SK-N-SH treated with all-trans-retinoic acid at 6 μM for 48 hours (cell line): ENCODE measurements at regions not wholly inside any gene's neighbourhood (a gene's known extent, or its start where the extent isn't known, plus 50 kb on each side); places are given as distances from the start of the nearest gene placed in this dataset.

Source experiments
- ATAC-seq: fragments of 200-7000 bp; cut with Tn5 transposase; 3 replicates; pipeline ENCODE4 v1.9.1; 2020; ENCODE audit warnings: mild to moderate bottlenecking, moderate library complexity
- ARNTL ChIP-seq: fragments of 450-650 bp; formaldehyde crosslinking; IDR thresholded peaks from 2 replicates; pipeline ENCODE4 v1.5.0; 2020; ENCODE audit warnings: low read depth, mild to moderate bottlenecking, moderate library complexity, borderline replicate concordance
- BACH2 ChIP-seq: fragments of 250-450 bp; sonication (Bioruptor Pico); IDR thresholded peaks from 2 replicates; pipeline ENCODE4 v1.9.0; 2021; ENCODE audit warnings: mild to moderate bottlenecking, borderline replicate concordance
- CSDC2 ChIP-seq: fragments of 250-450 bp; sonication (Bioruptor Pico); IDR thresholded peaks from 2 replicates; pipeline ENCODE4 v1.5.0; 2020; ENCODE audit warnings: mild to moderate bottlenecking, moderate library complexity
- ESRRG ChIP-seq: fragments of 250-450 bp; sonication (Bioruptor Pico); IDR thresholded peaks from 2 replicates; pipeline ENCODE4 v1.6.1; 2021; ENCODE audit warnings: mild to moderate bottlenecking
- GLIS3 ChIP-seq: fragments of 250-450 bp; sonication (Bioruptor Pico); IDR thresholded peaks from 2 replicates; pipeline ENCODE4 v1.5.0; 2020; ENCODE audit warnings: mild to moderate bottlenecking, moderate library complexity
- ISL1 ChIP-seq: fragments of 250-450 bp; sonication (Bioruptor Pico); IDR thresholded peaks from 2 replicates; pipeline ENCODE4 v2.1.2; 2022; ENCODE audit warnings: mild to moderate bottlenecking, moderate library complexity
- OSR1 ChIP-seq: fragments of 250-450 bp; sonication (Bioruptor Pico); IDR thresholded peaks from 2 replicates; pipeline ENCODE4 v1.8.0; 2022; ENCODE audit warnings: moderate library complexity, mild to moderate bottlenecking, inconsistent platforms
- PPARA ChIP-seq: fragments of 250-450 bp; sonication (Bioruptor Pico); IDR thresholded peaks from 2 replicates; pipeline ENCODE4 v1.5.0; 2020; ENCODE audit warnings: mild to moderate bottlenecking, borderline replicate concordance
- RARB ChIP-seq: fragments of 250-450 bp; sonication (Bioruptor Pico); IDR thresholded peaks from 2 replicates; pipeline ENCODE4 v1.8.0; 2021; ENCODE audit warnings: mild to moderate bottlenecking, moderate library complexity
- SNAI2 ChIP-seq: fragments of 250-450 bp; sonication (Bioruptor Pico); IDR thresholded peaks from 2 replicates; pipeline ENCODE4 v1.5.0; 2020; ENCODE audit warnings: mild to moderate bottlenecking, moderate library complexity
- TCF4 ChIP-seq: fragments of 250-450 bp; sonication (Bioruptor Pico); IDR thresholded peaks from 2 replicates; pipeline ENCODE4 v1.8.0; 2021; ENCODE audit warnings: mild to moderate bottlenecking, moderate library complexity, borderline replicate concordance
- TOX ChIP-seq: fragments of 250-450 bp; sonication (Bioruptor Pico); IDR thresholded peaks from 2 replicates; pipeline ENCODE4 v1.8.0; 2021; ENCODE audit warnings: mild to moderate bottlenecking, moderate library complexity, borderline replicate concordance
- TSHZ2 ChIP-seq: fragments of 250-450 bp; sonication (Bioruptor Pico); IDR thresholded peaks from 2 replicates; pipeline ENCODE4 v1.5.0; 2020; ENCODE audit warnings: mild to moderate bottlenecking, moderate library complexity
- ZC3H10 ChIP-seq: fragments of 250-450 bp; sonication (Bioruptor Pico); IDR thresholded peaks from 2 replicates; pipeline ENCODE4 v1.5.1; 2021; ENCODE audit warnings: mild to moderate bottlenecking, moderate library complexity
- ZFP3 ChIP-seq: fragments of 250-450 bp; sonication (Bioruptor Pico); IDR thresholded peaks from 2 replicates; pipeline ENCODE4 v1.5.0; 2020; ENCODE audit warnings: mild to moderate bottlenecking, moderate library complexity
- ZFP30 ChIP-seq: fragments of 450-650 bp; formaldehyde crosslinking; IDR thresholded peaks from 2 replicates; pipeline ENCODE4 v1.5.0; 2022; ENCODE audit warnings: mild to moderate bottlenecking, moderate library complexity
- ZNF565 ChIP-seq: fragments of 450-650 bp; formaldehyde crosslinking; conservative IDR thresholded peaks from 2 replicates; pipeline ENCODE4 v1.5.0; 2020; ENCODE audit warnings: low read depth, mild to moderate bottlenecking, moderate library complexity
- ZNF70 ChIP-seq: fragments of 450-650 bp; formaldehyde crosslinking; IDR thresholded peaks from 2 replicates; pipeline ENCODE4 v1.5.0; 2020; ENCODE audit warnings: mild to moderate bottlenecking, moderate library complexity
- TF ChIP-seq, protein P1 (sequence below): fragments of 250-450 bp; sonication (Bioruptor Pico); IDR thresholded peaks from 2 replicates; pipeline ENCODE4 v1.5.1; 2020; ENCODE audit warnings: low read depth, mild to moderate bottlenecking, moderate library complexity
- TF ChIP-seq, protein P2 (sequence below): fragments of 250-450 bp; sonication (Bioruptor Pico); IDR thresholded peaks from 2 replicates; pipeline ENCODE4 v1.5.1; 2021; ENCODE audit warnings: mild to moderate bottlenecking, moderate library complexity
- TF ChIP-seq, protein P3 (sequence below): fragments of 250-450 bp; sonication (Bioruptor Pico); IDR thresholded peaks from 2 replicates; pipeline ENCODE4 v1.8.0; 2021; ENCODE audit warnings: low read depth, mild to moderate bottlenecking, moderate library complexity, borderline replicate concordance
- TF ChIP-seq, protein P4 (sequence below): fragments of 250-450 bp; sonication (Bioruptor Pico); IDR thresholded peaks from 2 replicates; pipeline ENCODE4 v1.8.0; 2020; ENCODE audit warnings: mild to moderate bottlenecking, moderate library complexity, borderline replicate concordance

- no peak for ATAC-seq
- TF ChIP-seq ZNF565 (CRISPR knock-in tag), result no peak
- no peak for TF ChIP-seq ZFP3 (CRISPR knock-in tag)
- TF ChIP-seq, protein P1, sequence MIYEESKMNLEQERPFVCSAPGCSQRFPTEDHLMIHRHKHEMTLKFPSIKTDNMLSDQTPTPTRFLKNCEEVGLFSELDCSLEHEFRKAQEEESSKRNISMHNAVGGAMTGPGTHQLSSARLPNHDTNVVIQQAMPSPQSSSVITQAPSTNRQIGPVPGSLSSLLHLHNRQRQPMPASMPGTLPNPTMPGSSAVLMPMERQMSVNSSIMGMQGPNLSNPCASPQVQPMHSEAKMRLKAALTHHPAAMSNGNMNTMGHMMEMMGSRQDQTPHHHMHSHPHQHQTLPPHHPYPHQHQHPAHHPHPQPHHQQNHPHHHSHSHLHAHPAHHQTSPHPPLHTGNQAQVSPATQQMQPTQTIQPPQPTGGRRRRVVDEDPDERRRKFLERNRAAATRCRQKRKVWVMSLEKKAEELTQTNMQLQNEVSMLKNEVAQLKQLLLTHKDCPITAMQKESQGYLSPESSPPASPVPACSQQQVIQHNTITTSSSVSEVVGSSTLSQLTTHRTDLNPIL (CRISPR knock-in tag), result no peak
- TF ChIP-seq CSDC2 (CRISPR knock-in tag), result no peak
- no peak for TF ChIP-seq SNAI2 (CRISPR knock-in tag)
- TF ChIP-seq ZC3H10 (CRISPR knock-in tag), result no peak
- no peak for TF ChIP-seq ISL1 (CRISPR knock-in tag)
Observed at GRCh38 chr10:128302808-128303207, 176.6 kb upstream of the MKI67 start.

DNA sequence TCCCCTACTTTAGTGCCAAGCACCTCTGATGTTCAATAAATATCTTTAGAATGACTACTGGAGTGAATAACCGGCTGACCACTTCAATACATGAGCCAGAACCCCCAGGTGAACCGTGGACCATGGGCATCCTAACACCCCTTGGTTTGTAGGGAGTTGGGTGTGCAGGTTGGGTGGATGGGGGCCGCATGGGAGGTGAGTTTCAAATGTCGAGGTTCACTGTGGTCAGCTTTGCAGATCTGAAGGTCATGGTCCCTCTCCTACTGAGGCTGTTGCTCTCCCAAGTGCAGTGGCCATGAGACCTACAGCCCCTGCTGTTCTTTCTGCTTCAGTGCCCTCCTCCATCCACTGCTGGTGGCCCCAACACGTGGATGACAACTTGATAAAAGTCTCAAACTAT is 178.0 kb upstream of the MKI67 start:
- TF ChIP-seq BACH2 (no peak), ZFP30 (CRISPR knock-in tag) (no peak), OSR1 (CRISPR knock-in tag) (no peak), SNAI2 (CRISPR knock-in tag) (no peak), PPARA (no peak), TOX (CRISPR knock-in tag) (no peak), GLIS3 (CRISPR knock-in tag) (no peak), ZNF70 (CRISPR knock-in tag) (no peak), ESRRG (no peak)
- ATAC-seq, result no peak

DNA sequence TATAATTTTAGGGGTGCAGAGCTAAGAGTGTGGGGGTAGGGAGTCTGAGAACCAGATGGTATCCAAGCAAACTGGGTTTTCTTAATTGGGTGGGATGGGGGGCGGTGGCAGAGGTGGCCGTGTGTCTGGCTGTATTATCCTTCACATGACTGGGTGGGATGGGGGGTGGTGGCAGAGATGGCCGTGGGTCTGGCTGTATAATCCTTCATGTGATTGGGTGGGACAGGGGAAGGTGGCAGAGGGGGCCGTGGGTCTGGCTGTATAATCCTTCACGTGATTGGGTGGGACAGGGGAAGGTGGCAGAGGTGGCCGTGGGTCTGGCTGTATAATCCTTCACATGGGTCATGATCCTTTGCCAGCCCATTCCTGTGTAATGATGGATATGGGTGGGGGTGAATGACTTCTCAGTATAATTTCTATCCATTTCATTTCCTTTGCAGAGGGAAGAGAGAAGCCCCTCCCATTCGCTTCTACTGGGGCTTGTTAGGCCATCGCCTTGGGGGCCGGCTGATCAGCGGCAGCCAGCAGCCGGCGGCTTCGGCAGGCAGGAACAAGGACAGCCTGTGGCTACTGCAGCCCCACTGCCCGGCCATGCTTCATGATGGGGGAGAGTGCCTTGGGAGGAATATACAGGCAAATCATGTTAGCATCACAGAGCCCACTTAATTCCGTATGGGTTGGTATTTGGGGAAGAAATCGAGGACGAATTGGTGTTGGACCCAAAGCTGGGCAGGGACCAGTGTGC is 179.6 kb upstream of the MKI67 start:
- TF ChIP-seq, protein P2, sequence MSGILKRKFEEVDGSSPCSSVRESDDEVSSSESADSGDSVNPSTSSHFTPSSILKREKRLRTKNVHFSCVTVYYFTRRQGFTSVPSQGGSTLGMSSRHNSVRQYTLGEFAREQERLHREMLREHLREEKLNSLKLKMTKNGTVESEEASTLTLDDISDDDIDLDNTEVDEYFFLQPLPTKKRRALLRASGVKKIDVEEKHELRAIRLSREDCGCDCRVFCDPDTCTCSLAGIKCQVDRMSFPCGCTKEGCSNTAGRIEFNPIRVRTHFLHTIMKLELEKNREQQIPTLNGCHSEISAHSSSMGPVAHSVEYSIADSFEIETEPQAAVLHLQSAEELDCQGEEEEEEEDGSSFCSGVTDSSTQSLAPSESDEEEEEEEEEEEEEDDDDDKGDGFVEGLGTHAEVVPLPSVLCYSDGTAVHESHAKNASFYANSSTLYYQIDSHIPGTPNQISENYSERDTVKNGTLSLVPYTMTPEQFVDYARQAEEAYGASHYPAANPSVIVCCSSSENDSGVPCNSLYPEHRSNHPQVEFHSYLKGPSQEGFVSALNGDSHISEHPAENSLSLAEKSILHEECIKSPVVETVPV, result no peak
- TF ChIP-seq ZC3H10 (CRISPR knock-in tag) (no peak), ESRRG (no peak), ZFP30 (CRISPR knock-in tag) (no peak), SNAI2 (CRISPR knock-in tag) (no peak), TCF4 (CRISPR knock-in tag) (no peak), ISL1 (CRISPR knock-in tag) (no peak), OSR1 (CRISPR knock-in tag) (no peak)
- TF ChIP-seq, protein P3, sequence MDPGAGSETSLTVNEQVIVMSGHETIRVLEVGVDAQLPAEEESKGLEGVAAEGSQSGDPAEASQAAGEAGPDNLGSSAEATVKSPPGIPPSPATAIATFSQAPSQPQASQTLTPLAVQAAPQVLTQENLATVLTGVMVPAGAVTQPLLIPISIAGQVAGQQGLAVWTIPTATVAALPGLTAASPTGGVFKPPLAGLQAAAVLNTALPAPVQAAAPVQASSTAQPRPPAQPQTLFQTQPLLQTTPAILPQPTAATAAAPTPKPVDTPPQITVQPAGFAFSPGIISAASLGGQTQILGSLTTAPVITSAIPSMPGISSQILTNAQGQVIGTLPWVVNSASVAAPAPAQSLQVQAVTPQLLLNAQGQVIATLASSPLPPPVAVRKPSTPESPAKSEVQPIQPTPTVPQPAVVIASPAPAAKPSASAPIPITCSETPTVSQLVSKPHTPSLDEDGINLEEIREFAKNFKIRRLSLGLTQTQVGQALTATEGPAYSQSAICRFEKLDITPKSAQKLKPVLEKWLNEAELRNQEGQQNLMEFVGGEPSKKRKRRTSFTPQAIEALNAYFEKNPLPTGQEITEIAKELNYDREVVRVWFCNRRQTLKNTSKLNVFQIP (CRISPR knock-in tag), result no peak
- TF ChIP-seq, all 23 proteins: peak for 0
- no peak for ATAC-seq

DNA sequence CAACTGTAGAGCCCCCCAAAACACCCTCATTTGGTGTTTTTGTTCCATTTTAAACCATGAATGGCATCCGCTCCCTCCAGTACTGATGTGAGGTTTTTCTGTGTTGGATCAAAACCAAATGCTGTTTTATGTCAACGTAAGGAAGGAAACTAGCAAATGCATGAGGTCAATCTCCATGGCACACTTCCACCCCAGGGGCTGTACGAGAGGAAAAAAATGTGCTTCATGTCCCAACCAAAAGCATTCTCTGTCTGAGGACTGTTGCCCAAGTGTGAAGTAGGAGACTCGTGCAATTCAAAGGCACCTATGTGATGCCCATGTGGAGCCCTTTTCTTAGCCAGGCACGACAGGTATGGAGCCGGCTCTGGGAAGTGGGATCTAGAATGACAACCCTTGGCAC is 180.3 kb upstream of the MKI67 start:
- no peak for ATAC-seq

More for the DNA sequence above, 180.3 kb upstream of the MKI67 start:
- no peak for TF ChIP-seq PPARA
- TF ChIP-seq TCF4 (CRISPR knock-in tag), result no peak
- TF ChIP-seq TSHZ2 (CRISPR knock-in tag), result no peak
- TF ChIP-seq ZNF565 (CRISPR knock-in tag), result no peak
- TF ChIP-seq, protein P4, sequence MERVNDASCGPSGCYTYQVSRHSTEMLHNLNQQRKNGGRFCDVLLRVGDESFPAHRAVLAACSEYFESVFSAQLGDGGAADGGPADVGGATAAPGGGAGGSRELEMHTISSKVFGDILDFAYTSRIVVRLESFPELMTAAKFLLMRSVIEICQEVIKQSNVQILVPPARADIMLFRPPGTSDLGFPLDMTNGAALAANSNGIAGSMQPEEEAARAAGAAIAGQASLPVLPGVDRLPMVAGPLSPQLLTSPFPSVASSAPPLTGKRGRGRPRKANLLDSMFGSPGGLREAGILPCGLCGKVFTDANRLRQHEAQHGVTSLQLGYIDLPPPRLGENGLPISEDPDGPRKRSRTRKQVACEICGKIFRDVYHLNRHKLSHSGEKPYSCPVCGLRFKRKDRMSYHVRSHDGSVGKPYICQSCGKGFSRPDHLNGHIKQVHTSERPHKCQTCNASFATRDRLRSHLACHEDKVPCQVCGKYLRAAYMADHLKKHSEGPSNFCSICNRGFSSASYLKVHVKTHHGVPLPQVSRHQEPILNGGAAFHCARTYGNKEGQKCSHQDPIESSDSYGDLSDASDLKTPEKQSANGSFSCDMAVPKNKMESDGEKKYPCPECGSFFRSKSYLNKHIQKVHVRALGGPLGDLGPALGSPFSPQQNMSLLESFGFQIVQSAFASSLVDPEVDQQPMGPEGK (CRISPR knock-in tag), result no peak
- TF ChIP-seq SNAI2 (CRISPR knock-in tag), result no peak
- TF ChIP-seq TOX (CRISPR knock-in tag), result no peak
- TF ChIP-seq GLIS3 (CRISPR knock-in tag), result no peak
- TF ChIP-seq ARNTL, result no peak
- no peak for TF ChIP-seq RARB (CRISPR knock-in tag)
- TF ChIP-seq BACH2, result no peak
- TF ChIP-seq, all 23 proteins: peak for 0
